ENCODE measurements at regions not wholly inside any gene's neighbourhood (a gene's known extent, or its start where the extent isn't known, plus 50 kb on each side); places are given as distances from the start of the nearest gene placed in this dataset.
A peak's percentile ranks its signal among the peaks of the same experiment; 100 is the strongest.

DNA sequence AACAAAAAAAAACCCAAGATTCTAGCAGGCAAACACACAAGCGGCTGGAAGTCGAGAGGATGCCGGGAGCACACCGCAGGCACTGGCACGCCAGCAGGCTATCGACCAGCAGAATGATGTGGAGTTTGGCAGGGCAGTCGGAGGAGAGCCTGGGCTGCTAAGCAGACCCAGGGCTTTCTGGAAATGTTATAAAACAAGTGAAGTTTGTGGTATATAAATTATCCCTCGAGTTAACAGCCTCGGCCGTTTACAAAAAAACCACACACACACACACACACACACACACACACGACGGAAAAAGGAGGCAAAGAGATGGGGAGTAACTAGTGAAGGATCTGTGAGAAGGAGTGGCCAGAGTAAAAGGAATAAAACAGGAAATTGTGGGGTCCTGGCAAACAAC lies 87.2 kb upstream of the IVNS1ABP start:
- no peaks in the 10 kb centered on the region for H3K27me3 Mint-ChIP-seq (ENCODE audit: low read depth)
- H3K4me1 Mint-ChIP-seq (ENCODE audit: low read depth): peaks cover 58% of the 10 kb centered on the region
- H3K36me3 Mint-ChIP-seq (ENCODE audit: low read depth): peaks cover 1% of the 10 kb centered on the region
- H3K4me3 Mint-ChIP-seq (ENCODE audit: unreplicated experiment): no peak overlapping the region
- DNase-seq (ENCODE audit: low spot score): no peak
- TF ChIP-seq CTCF (IDR thresholded peaks at IDR 0.05): no peak
- H3K27ac Mint-ChIP-seq (ENCODE audit: unreplicated experiment): no peak overlapping the region
- peaks cover 13% of the 10 kb centered on the region for H3K9me3 Mint-ChIP-seq (ENCODE audit: low read depth)

DNA sequence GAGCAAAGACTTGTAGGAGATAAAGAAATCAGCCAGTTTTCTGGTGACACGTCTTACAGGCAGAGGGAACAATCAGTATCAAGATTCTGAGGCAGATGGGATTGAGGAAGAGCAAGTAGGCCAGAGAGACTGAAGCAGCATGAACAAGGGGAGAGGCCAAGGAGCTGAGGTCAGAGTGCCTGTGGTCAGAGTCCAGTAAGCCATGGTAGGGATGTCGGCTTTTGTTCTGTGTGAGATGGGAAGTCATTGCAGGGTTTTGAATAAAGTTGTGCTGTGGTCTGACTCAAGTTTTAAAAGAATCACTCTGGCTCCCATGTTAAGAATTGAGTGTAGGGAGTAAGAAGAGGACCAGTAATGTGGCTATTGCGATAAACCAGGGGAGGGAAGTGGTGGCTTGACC lies 85.9 kb upstream of the IVNS1ABP start:
- Mint-ChIP-seq H3K4me3 (ENCODE audit: unreplicated experiment) (no peak overlapping the region), H3K36me3 (ENCODE audit: low read depth) (peaks cover 1% of the 10 kb centered on the region), H3K4me1 (ENCODE audit: low read depth) (peaks cover 52% of the 10 kb centered on the region), H3K9me3 (ENCODE audit: low read depth) (peaks cover 10% of the 10 kb centered on the region), H3K27me3 (ENCODE audit: low read depth) (no peaks in the 10 kb centered on the region), H3K27ac (ENCODE audit: unreplicated experiment) (no peak overlapping the region)
- TF ChIP-seq CTCF (IDR thresholded peaks at IDR 0.05): no peak
- DNase-seq (ENCODE audit: low spot score): no peak

- Mint-ChIP-seq H3K9me3 (ENCODE audit: low read depth) (peaks cover 6% of the 10 kb centered on the region), H3K4me3 (ENCODE audit: unreplicated experiment) (no peak overlapping the region), H3K4me1 (ENCODE audit: low read depth) (peaks cover 54% of the 10 kb centered on the region), H3K36me3 (ENCODE audit: low read depth) (peaks cover 1% of the 10 kb centered on the region), H3K27ac (ENCODE audit: unreplicated experiment) (peak overlapping the region; percentile 87), H3K27me3 (ENCODE audit: low read depth) (no peaks in the 10 kb centered on the region)
- no peak for DNase-seq (ENCODE audit: low spot score)
- no peak for TF ChIP-seq CTCF (IDR thresholded peaks at IDR 0.05)
Observed at GRCh38 chr1:185401019-185401418, 84.0 kb upstream of the IVNS1ABP start.

DNA sequence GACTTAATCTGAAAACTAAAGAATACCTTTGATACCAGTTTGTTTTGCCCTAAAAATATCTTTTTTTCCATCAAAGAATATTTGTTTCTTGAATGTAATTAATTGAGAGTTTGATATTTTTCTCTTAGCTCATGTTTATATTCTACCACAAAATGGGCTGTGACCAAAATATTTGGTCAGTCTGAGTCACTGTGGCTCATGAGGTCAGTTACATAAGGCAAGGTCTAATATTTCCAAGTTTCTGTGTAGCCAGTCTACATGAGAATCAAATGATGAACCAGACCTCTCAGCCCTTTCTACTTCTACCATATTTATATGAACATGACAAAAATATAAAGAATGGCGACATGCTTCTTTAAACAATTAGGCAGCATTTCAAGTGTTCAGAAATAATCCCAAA lies 83.0 kb upstream of the IVNS1ABP start:
- peak overlapping the region; percentile 65 for H3K27ac Mint-ChIP-seq (ENCODE audit: unreplicated experiment)
- H3K27me3 Mint-ChIP-seq (ENCODE audit: low read depth): no peaks in the 10 kb centered on the region
- TF ChIP-seq CTCF (IDR thresholded peaks at IDR 0.05): no peak
- DNase-seq (ENCODE audit: low spot score): no peak
- H3K9me3 Mint-ChIP-seq (ENCODE audit: low read depth): peaks cover 6% of the 10 kb centered on the region
- peaks cover 55% of the 10 kb centered on the region for H3K4me1 Mint-ChIP-seq (ENCODE audit: low read depth)
- H3K4me3 Mint-ChIP-seq (ENCODE audit: unreplicated experiment): no peak overlapping the region
- peaks cover 1% of the 10 kb centered on the region for H3K36me3 Mint-ChIP-seq (ENCODE audit: low read depth)

DNA sequence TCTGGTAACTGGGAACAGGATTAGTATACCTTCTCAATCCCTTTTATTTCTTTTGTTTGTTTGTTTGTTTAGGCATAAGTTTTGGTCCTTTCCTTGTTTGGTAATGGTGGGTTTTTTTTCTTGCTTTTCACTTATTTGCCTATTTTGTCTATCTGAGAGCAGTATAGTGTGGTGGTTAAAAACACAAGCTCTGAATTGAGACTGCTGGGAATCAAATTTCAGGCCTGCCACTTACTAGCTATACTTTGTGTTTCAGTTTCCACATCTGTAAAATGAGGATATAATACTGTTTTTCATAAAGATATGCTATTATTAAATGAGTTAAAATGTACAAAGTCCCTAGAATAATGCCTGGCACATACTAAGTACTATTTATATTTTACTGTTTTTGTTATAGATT lies 81.6 kb upstream of the IVNS1ABP start:
- Mint-ChIP-seq H3K9me3 (ENCODE audit: low read depth) (peaks cover 6% of the 10 kb centered on the region), H3K4me3 (ENCODE audit: unreplicated experiment) (no peak overlapping the region), H3K4me1 (ENCODE audit: low read depth) (peaks cover 47% of the 10 kb centered on the region), H3K36me3 (ENCODE audit: low read depth) (peaks cover 1% of the 10 kb centered on the region), H3K27me3 (ENCODE audit: low read depth) (no peaks in the 10 kb centered on the region), H3K27ac (ENCODE audit: unreplicated experiment) (no peak overlapping the region)
- TF ChIP-seq CTCF (IDR thresholded peaks at IDR 0.05): no peak
- no peak for DNase-seq (ENCODE audit: low spot score)
